H1 (cell line): ENCODE measurements at regions not wholly inside any gene's neighbourhood (a gene's known extent, or its start where the extent isn't known, plus 50 kb on each side); places are given as distances from the start of the nearest gene placed in this dataset.

ENCODE experiments used
- CTCF ChIA-PET: fragments of 300-600 bp; sonication (Branson Sonifier 250); formaldehyde crosslinking; loops from one replicate; lab custom pipeline; 2021; ENCODE audit not compliant: partially characterized antibody; lab: Charles Lee
- POLR2A ChIA-PET: fragments of 300-600 bp; sonication (Branson Sonifier 250); formaldehyde crosslinking; loops from one replicate; lab custom pipeline; 2021; ENCODE audit warnings: inconsistent platforms; ENCODE audit not compliant: partially characterized antibody; lab: Charles Lee
- DNase-seq, 2 experiments: peaks; one replicate each; pipeline versions ENCODE4 v3.0.0 to v3.0.0-alpha.2; 2010 to 2022; ENCODE audit warnings: low spot score in 2 of 2, low read depth in 1 of 2, mixed read lengths in 1 of 2
- FAIRE-seq: peaks from 2 replicates; lab custom pipeline; 2011; peaks lifted over from hg19 to GRCh38; lab: Jason Lieb, UNC
- H2AFZ ChIP-seq: 2 replicates; pipeline ENCODE4 v1.8.1; 2012; ENCODE audit warnings: low read length, inconsistent platforms
- H2AK5ac ChIP-seq: 2 replicates; pipeline ENCODE4 v1.6.1; 2013; ENCODE audit warnings: low read depth, low read length
- H2BK120ac ChIP-seq: replicated peaks from 2 replicates; pipeline ENCODE3; 2013; ENCODE audit warnings: low read depth, low read length, inconsistent platforms
- H2BK12ac ChIP-seq: 2 replicates; pipeline ENCODE4 v1.6.1; 2013; ENCODE audit warnings: low read depth, low read length
- H2BK15ac ChIP-seq: 2 replicates; pipeline ENCODE4 v1.6.1; 2013; ENCODE audit warnings: low read length
- H2BK20ac ChIP-seq: 2 replicates; pipeline ENCODE4 v1.6.1; 2013; ENCODE audit warnings: low read length
- H2BK5ac ChIP-seq: 2 replicates; pipeline ENCODE4 v1.6.1; 2013; ENCODE audit warnings: low read depth, low read length
- H3K14ac ChIP-seq: 2 replicates; pipeline ENCODE4 v1.6.1; 2013; ENCODE audit warnings: inconsistent platforms; ENCODE audit not compliant: insufficient read length
- H3K18ac ChIP-seq: 2 replicates; pipeline ENCODE4 v1.6.1; 2013; ENCODE audit warnings: low read length; ENCODE audit errors: extremely low read depth
- H3K23ac ChIP-seq: 2 replicates; pipeline ENCODE4 v1.6.1; 2013; ENCODE audit warnings: inconsistent platforms; ENCODE audit not compliant: insufficient read length
- H3K23me2 ChIP-seq: 2 replicates; pipeline ENCODE4 v1.6.1; 2013; ENCODE audit warnings: low read depth, low read length
- H3K27ac ChIP-seq: 2 replicates; pipeline ENCODE4 v1.6.1; 2011; ENCODE audit warnings: low read depth, low read length, inconsistent platforms
- H3K27me3 ChIP-seq, 4 experiments: replicated peaks in 1 of 4; 1 replicate in 1 of 4; 2 replicates in 3 of 4; pipeline versions ENCODE4 v1.6.1 to v1.8.1; 2011 to 2013; ENCODE audit warnings: low read length in 3 of 4, mild to moderate bottlenecking in 3 of 4, inconsistent platforms in 2 of 4, mixed read lengths in 2 of 4, moderate library complexity in 1 of 4; ENCODE audit not compliant: control insufficient read depth in 3 of 4, insufficient read depth in 3 of 4; ENCODE audit errors: extremely low read depth in 1 of 4
- H3K36me3 ChIP-seq, 4 experiments: 2 replicates each; pipeline versions ENCODE4 v1.6.1 to v1.8.1; 2011 to 2013; ENCODE audit warnings: mild to moderate bottlenecking in 4 of 4, low read length in 3 of 4, moderate library complexity in 2 of 4, control low read depth in 1 of 4, inconsistent platforms in 1 of 4; ENCODE audit not compliant: insufficient read depth in 4 of 4, control insufficient read depth in 2 of 4
- H3K4ac ChIP-seq: replicated peaks from 2 replicates; pipeline ENCODE3; 2013; ENCODE audit warnings: low read length, low read depth, mixed read lengths, inconsistent platforms; ENCODE audit not compliant: insufficient read length
- H3K4me1 ChIP-seq, 4 experiments: replicated peaks in 1 of 4; 1 replicate in 1 of 4; 2 replicates in 3 of 4; pipeline versions ENCODE4 v1.6.1 to v1.8.1; 2011 to 2013; ENCODE audit warnings: low read length in 3 of 4, inconsistent platforms in 2 of 4, mixed read lengths in 1 of 4; ENCODE audit not compliant: insufficient read depth in 4 of 4, control insufficient read depth in 3 of 4
- H3K4me2 ChIP-seq, 2 experiments: 2 replicates each; pipeline versions ENCODE4 v1.6.1 to v1.8.1; 2011 to 2013; ENCODE audit warnings: low read depth in 2 of 2, low read length in 2 of 2, control low read depth in 1 of 2, inconsistent platforms in 1 of 2, mild to moderate bottlenecking in 1 of 2; ENCODE audit not compliant: insufficient read depth in 1 of 2
- H3K4me3 ChIP-seq, 4 experiments: fragments of 200-600, 300-600 bp in 1 of 4; sonication (generic), shearing (Covaris generic), sonication (Bioruptor Twin) in 1 of 4; 2 replicates each; pipeline versions ENCODE4 v1.5.1 to v1.8.1; 2011 to 2016; ENCODE audit warnings: low read length in 4 of 4, low read depth in 3 of 4, control low read depth in 2 of 4, inconsistent platforms in 2 of 4, mild to moderate bottlenecking in 2 of 4, mixed read lengths in 1 of 4, moderate library complexity in 1 of 4; ENCODE audit not compliant: insufficient read depth in 2 of 4; ENCODE audit errors: extremely low read depth in 1 of 4
- H3K56ac ChIP-seq: replicated peaks from 2 replicates; pipeline ENCODE3; 2013; ENCODE audit warnings: low read depth, mild to moderate bottlenecking, mixed read lengths, low read length, inconsistent platforms; ENCODE audit not compliant: insufficient read length
- H3K79me1 ChIP-seq: 2 replicates; pipeline ENCODE4 v1.6.1; 2013; ENCODE audit warnings: low read depth, low read length, control low read depth
- H3K79me2 ChIP-seq, 2 experiments: 2 replicates each; pipeline versions ENCODE4 v1.6.1 to v1.8.1; 2012 to 2013; ENCODE audit warnings: low read length in 2 of 2, mild to moderate bottlenecking in 2 of 2, inconsistent platforms in 1 of 2; ENCODE audit not compliant: insufficient read depth in 2 of 2, control insufficient read depth in 1 of 2
- H3K9ac ChIP-seq, 4 experiments: replicated peaks in 1 of 4; 1 replicate in 1 of 4; 2 replicates in 3 of 4; pipeline versions ENCODE4 v1.6.1 to v1.8.1; 2011 to 2013; ENCODE audit warnings: low read depth in 3 of 4, low read length in 3 of 4, control low read depth in 2 of 4, mild to moderate bottlenecking in 2 of 4, moderate library complexity in 2 of 4, inconsistent platforms in 1 of 4; ENCODE audit errors: extremely low read depth in 1 of 4
- H3K9me3 ChIP-seq, 2 experiments: 2 replicates each; pipeline versions ENCODE4 v1.6.1 to v1.8.1; 2012 to 2013; ENCODE audit warnings: mild to moderate bottlenecking in 2 of 2, moderate library complexity in 2 of 2, control low read depth in 1 of 2, inconsistent platforms in 1 of 2, low read depth in 1 of 2, low read length in 1 of 2, mixed read lengths in 1 of 2; ENCODE audit not compliant: insufficient read depth in 2 of 2
- H4K20me1 ChIP-seq, 2 experiments: replicated peaks in 1 of 2; 2 replicates each; pipeline versions ENCODE3 to v1.8.1; 2011 to 2013; ENCODE audit warnings: inconsistent platforms in 2 of 2, low read length in 2 of 2, mild to moderate bottlenecking in 1 of 2; ENCODE audit not compliant: insufficient read depth in 2 of 2, control insufficient read depth in 1 of 2
- H4K5ac ChIP-seq: 2 replicates; pipeline ENCODE4 v1.6.1; 2013; ENCODE audit warnings: low read length, low read depth, mixed read lengths, inconsistent platforms; ENCODE audit not compliant: insufficient read length
- H4K8ac ChIP-seq: 2 replicates; pipeline ENCODE4 v1.8.0; 2013; ENCODE audit warnings: mild to moderate bottlenecking, moderate library complexity, low read length, inconsistent platforms; ENCODE audit not compliant: insufficient read depth; ENCODE audit errors: extremely low read depth
- H4K91ac ChIP-seq: replicated peaks from 2 replicates; pipeline ENCODE3; 2013; ENCODE audit warnings: low read length, mixed read lengths, inconsistent platforms; ENCODE audit not compliant: insufficient read length
- BACH1 ChIP-seq: IDR thresholded peaks from 2 replicates; pipeline ENCODE4 v1.6.1; 2012; ENCODE audit warnings: low read length, improper control_type of control experiment
- CEBPB ChIP-seq: IDR thresholded peaks from 2 replicates; pipeline ENCODE4 v1.6.1; 2012; ENCODE audit warnings: low read depth, low read length
- CHD1 ChIP-seq: IDR thresholded peaks from 2 replicates; pipeline ENCODE4 v1.6.1; 2012; ENCODE audit warnings: low read depth, low read length, improper control_type of control experiment
- POLR2A ChIP-seq, 2 experiments: IDR thresholded peaks; 1 replicate in 1 of 2; 2 replicates in 1 of 2; pipeline ENCODE4 v1.6.1; 2011; ENCODE audit warnings: low read depth in 2 of 2, low read length in 2 of 2, mild to moderate bottlenecking in 2 of 2; ENCODE audit errors: control extremely low read depth in 1 of 2
- RNF2 ChIP-seq: fragments of 200-900, 300-1000 bp; sonication (generic); IDR thresholded peaks from 2 replicates; pipeline ENCODE4 v1.7.1; 2016; ENCODE audit warnings: borderline replicate concordance, low read depth, mild to moderate bottlenecking, antibody characterized with exemption, low read length; ENCODE audit not compliant: poor library complexity, severe bottlenecking; ENCODE audit errors: missing control alignments
- SIN3A ChIP-seq, 2 experiments: IDR thresholded peaks in 1 of 2; conservative IDR thresholded peaks in 1 of 2; 2 replicates each; pipeline ENCODE4 v1.6.1; 2011 to 2012; ENCODE audit warnings: low read length in 2 of 2, improper control_type of control experiment in 1 of 2, low read depth in 1 of 2, mild to moderate bottlenecking in 1 of 2
- SIRT6 ChIP-seq: IDR thresholded peaks from one replicate; pipeline ENCODE4 v1.7.1; 2012; ENCODE audit warnings: low read length, inconsistent platforms
- TAF1 ChIP-seq: IDR thresholded peaks from 2 replicates; pipeline ENCODE4 v1.6.1; 2011; ENCODE audit warnings: mild to moderate bottlenecking, low read depth, low read length
- TCF12 ChIP-seq: IDR thresholded peaks from 2 replicates; pipeline ENCODE4 v1.6.1; 2011; ENCODE audit warnings: low read depth, mild to moderate bottlenecking, low read length
- ZNF274 ChIP-seq: IDR thresholded peaks from 2 replicates; pipeline ENCODE4 v1.7.0; 2012; ENCODE audit warnings: low read length, borderline replicate concordance; ENCODE audit errors: extremely low read depth
- WGBS, 2 experiments: shearing (Covaris generic) in 1 of 2; methylation state at CpG; one replicate each; pipeline versions ENCODE4 v1.1.6 to v1.1.7; 2013 to 2015; ENCODE audit warnings: low lambda C conversion rate in 2 of 2, mixed read lengths in 2 of 2, inconsistent platforms in 1 of 2, low coverage in 1 of 2, missing lambda C conversion rate in 1 of 2; ENCODE audit not compliant: insufficient replicate concordance in 2 of 2, insufficient coverage in 1 of 2, insufficient read length in 1 of 2; ENCODE audit errors: extremely low coverage in 1 of 2, missing lambda C conversion rate in 1 of 2; 5-methylcytosine and 5-hydroxymethylcytosine counted together

- no peaks in the 10 kb centered on the region; a peak in 2 of 4 replicates for H3K9me3 ChIP-seq
- peak overlapping the region; percentile 8 for H4K91ac ChIP-seq
- H3K14ac ChIP-seq, result no peak overlapping the region
- no peak overlapping the region for H2BK120ac ChIP-seq
- peak overlapping the region; percentile 8 for H3K4ac ChIP-seq
- ChIA-PET CTCF (no interaction called here), POLR2A (interaction anchor here (0.6 kb wide), 1 partner anchor 748 kb away, joined by 3 read pairs; no protein-coding TSS in a partner anchor)
- peak overlapping the region; percentile 85 for H2BK12ac ChIP-seq
- H2BK5ac ChIP-seq, result no peak overlapping the region; the same call in 1 of the 2 replicates
- no peaks in the 10 kb centered on the region for H4K20me1 ChIP-seq
- H3K79me1 ChIP-seq, result no peaks in the 10 kb centered on the region
- H3K36me3 ChIP-seq, result no peaks in the 10 kb centered on the region
- no peaks in the 10 kb centered on the region; the same call in 1 of the 2 replicates for H3K23me2 ChIP-seq
- 0 out of 2 replicates have a peak overlapping the region, but pooled peaks have one; percentile 6 for H2AFZ ChIP-seq
- no peak overlapping the region for H4K8ac ChIP-seq
- no peak for TF ChIP-seq ZNF274
- TF ChIP-seq BACH1, result no peak
- TF ChIP-seq TAF1, result no peak
- no peak for TF ChIP-seq POLR2A (IDR thresholded peaks at IDR 0.05; ENCODE audit: control extremely low read depth in 1 of 2, low read depth in 2 of 2, low read length in 2 of 2)
- no peak for TF ChIP-seq TCF12
- TF ChIP-seq CHD1, result no peak
- no peak for TF ChIP-seq SIRT6
- no peak for TF ChIP-seq RNF2
- TF ChIP-seq CEBPB, result no peak
- TF ChIP-seq SIN3A (conservative IDR thresholded peaks at IDR 0.05 in 1 of 2, IDR thresholded peaks at IDR 0.05 in 1 of 2; ENCODE audit: low read depth in 1 of 2, low read length in 2 of 2), result no peak
- no peak for FAIRE-seq
- no peak overlapping the region for H2BK20ac ChIP-seq
- H4K5ac ChIP-seq, result no peak overlapping the region
- H3K23ac ChIP-seq, result no peak overlapping the region
- WGBS, 2 experiments, result 91% methylated on average over 5 of the region's 5 CpGs; no CpG with 5 or more reads in 1 of the 2 experiments
- H3K4me2 ChIP-seq, result 0 out of 4 replicates have a peak overlapping the region, but pooled peaks of 1 of the 2 experiments have one; percentile 17
- H3K79me2 ChIP-seq, result no peaks in the 10 kb centered on the region
- no peak for DNase-seq
- H3K27ac ChIP-seq, result no peak overlapping the region
- H3K4me3 ChIP-seq, result no peak overlapping the region
- no peak overlapping the region for H3K56ac ChIP-seq
- H3K18ac ChIP-seq, result peak overlapping the region; percentile 87
- peaks cover 0 to 10% (median 4%) of the 10 kb centered on the region in 4 experiments; a peak in 5 of 7 replicates for H3K4me1 ChIP-seq
- H3K27me3 ChIP-seq, result peaks cover 0 to 3% (median 1%) of the 10 kb centered on the region in 4 experiments; a peak in 3 of 7 replicates
- no peak overlapping the region for H2BK15ac ChIP-seq
- H2AK5ac ChIP-seq, result peak overlapping the region; percentile 77; the same call in 1 of the 2 replicates
- no peak overlapping the region for H3K9ac ChIP-seq
These were observed 452.5 kb upstream of the MKI67 start for GRCh38 chr10:128578766-128579165.
